Activated CD4-positive, alpha-beta T cell treated with anti-CD3 and anti-CD28 coated beads, Interleukin-2, amount 50 U/mL, for 24 hours (primary cell): ENCODE measurements at regions not wholly inside any gene's neighbourhood (a gene's known extent, or its start where the extent isn't known, plus 50 kb on each side); places are given as distances from the start of the nearest gene placed in this dataset.

Source experiments
- DNase-seq, 2 donors: peaks; one replicate each; pipeline ENCODE4 v3.0.0-alpha.2; 2020; ENCODE audit warnings: low read depth in 1 of 2, low spot score in 1 of 2

- no peak for DNase-seq
These were observed 175.6 kb downstream of the FOXA2 start for GRCh38 chr20:22408521-22409402.

GRCh38 chr20:22407237-22408193 lies 176.9 kb downstream of the FOXA2 start:
- no peak for DNase-seq

- DNase-seq: no peak
These were observed 179.8 kb downstream of the FOXA2 start for GRCh38 chr20:22404419-22405170.

- no peak for DNase-seq
These were observed 180.6 kb downstream of the FOXA2 start for GRCh38 chr20:22403632-22404361.

GRCh38 chr20:22403022-22403631 lies 181.2 kb downstream of the FOXA2 start:
- no peak for DNase-seq

GRCh38 chr20:22402550-22402949 lies 181.8 kb downstream of the FOXA2 start:
- DNase-seq: no peak

GRCh38 chr20:22400440-22400839 lies 183.9 kb downstream of the FOXA2 start:
- DNase-seq: no peak

- no peak for DNase-seq
These were observed 189.8 kb downstream of the FOXA2 start for GRCh38 chr20:22394583-22394982.

GRCh38 chr20:22390543-22390903 lies 193.8 kb downstream of the FOXA2 start:
- DNase-seq: no peak

- no peak for DNase-seq
These were observed 194.4 kb downstream of the FOXA2 start for GRCh38 chr20:22389836-22390542.

- no peak for DNase-seq
These were observed 196.9 kb downstream of the FOXA2 start for GRCh38 chr20:22387452-22387851.

- no peak for DNase-seq
These were observed 198.1 kb downstream of the FOXA2 start for GRCh38 chr20:22386306-22386623.

GRCh38 chr20:22385602-22386305 lies 198.6 kb downstream of the FOXA2 start:
- no peak for DNase-seq

GRCh38 chr20:22384978-22385377 lies 199.4 kb downstream of the FOXA2 start:
- DNase-seq: no peak

- no peak for DNase-seq
These were observed 201.2 kb downstream of the FOXA2 start for GRCh38 chr20:22383156-22383555.

- DNase-seq: no peak
These were observed 201.6 kb downstream of the FOXA2 start for GRCh38 chr20:22382742-22383141.

GRCh38 chr20:22381812-22382416 lies 202.5 kb downstream of the FOXA2 start:
- no peak for DNase-seq

- no peak for DNase-seq
These were observed 204.9 kb downstream of the FOXA2 start for GRCh38 chr20:22379472-22379871.
